ENCODE measurements at regions not wholly inside any gene's neighbourhood (a gene's known extent, or its start where the extent isn't known, plus 50 kb on each side); places are given as distances from the start of the nearest gene placed in this dataset.

DNA sequence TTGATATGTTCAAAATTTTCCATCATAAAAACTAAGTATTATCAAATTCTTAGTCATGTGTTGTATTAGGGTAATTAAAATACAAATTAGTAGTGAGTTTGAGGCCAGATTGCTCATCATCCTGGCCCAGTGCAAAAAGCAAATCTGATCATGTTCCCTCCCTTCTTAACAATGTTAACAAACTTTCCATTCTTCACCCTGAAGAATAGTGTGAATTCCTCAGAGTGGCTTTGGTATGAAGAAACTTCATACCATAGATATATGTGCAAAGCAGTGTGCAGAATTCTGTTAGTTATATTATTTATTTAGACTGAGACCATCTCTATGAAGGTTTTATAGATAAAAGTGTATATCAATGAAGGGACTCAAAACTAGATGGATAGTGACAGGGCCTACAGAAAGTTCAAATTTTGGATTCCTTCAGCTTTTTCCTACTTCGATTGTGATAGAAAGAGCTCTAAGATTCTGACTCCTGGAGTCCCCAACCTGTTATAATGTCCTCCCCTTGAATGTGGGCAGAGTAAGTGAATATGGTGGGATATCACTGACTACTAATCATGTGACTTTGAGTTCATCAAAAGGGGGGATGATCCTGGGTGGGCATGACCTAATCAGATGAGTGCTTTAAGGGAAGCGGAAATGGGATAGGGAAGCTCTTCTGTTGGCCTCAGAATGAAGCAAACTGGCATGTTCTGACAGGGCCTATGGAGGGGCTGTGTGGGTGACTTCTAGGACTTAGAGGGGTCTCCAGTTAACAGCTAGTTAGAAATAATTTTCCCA lies 271.4 kb downstream of the BTG1 start:
- TF ChIP-seq, protein P1, sequence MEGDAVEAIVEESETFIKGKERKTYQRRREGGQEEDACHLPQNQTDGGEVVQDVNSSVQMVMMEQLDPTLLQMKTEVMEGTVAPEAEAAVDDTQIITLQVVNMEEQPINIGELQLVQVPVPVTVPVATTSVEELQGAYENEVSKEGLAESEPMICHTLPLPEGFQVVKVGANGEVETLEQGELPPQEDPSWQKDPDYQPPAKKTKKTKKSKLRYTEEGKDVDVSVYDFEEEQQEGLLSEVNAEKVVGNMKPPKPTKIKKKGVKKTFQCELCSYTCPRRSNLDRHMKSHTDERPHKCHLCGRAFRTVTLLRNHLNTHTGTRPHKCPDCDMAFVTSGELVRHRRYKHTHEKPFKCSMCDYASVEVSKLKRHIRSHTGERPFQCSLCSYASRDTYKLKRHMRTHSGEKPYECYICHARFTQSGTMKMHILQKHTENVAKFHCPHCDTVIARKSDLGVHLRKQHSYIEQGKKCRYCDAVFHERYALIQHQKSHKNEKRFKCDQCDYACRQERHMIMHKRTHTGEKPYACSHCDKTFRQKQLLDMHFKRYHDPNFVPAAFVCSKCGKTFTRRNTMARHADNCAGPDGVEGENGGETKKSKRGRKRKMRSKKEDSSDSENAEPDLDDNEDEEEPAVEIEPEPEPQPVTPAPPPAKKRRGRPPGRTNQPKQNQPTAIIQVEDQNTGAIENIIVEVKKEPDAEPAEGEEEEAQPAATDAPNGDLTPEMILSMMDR (conservative IDR thresholded peaks at IDR 0.05; ENCODE audit: low read depth, low read length) = no peak
- DNase-seq (ENCODE audit: low read depth) = no peak

DNA sequence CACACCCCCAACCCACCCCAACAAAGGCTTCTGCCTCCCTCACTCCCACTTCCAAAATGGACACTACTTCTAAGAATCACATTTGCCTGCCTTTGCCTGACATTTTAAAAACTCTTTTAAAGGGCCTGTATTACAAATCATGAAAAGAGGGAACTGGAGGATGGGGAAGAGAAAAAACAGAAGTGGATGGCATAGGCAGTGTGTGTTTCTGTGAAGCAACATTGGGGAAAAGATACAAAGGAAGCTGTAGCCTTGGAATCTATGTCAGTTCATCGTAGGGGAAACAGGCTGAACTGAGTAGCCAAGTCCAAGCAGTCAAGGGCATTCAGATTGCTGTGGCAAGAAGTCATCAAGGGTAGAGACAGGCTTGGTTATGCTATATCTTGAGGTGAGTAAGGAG lies 273.9 kb downstream of the BTG1 start:
- TF ChIP-seq, protein P1 (conservative IDR thresholded peaks at IDR 0.05; ENCODE audit: low read depth, low read length) = no peak
- DNase-seq (ENCODE audit: low read depth) = no peak
- no peak overlapping the region for H3K4me3 ChIP-seq (ENCODE audit: low read depth, low read length)

More for the DNA sequence above, 271.4 kb downstream of the BTG1 start:
- H3K4me3 ChIP-seq (ENCODE audit: low read depth, low read length) = no peak overlapping the region

DNA sequence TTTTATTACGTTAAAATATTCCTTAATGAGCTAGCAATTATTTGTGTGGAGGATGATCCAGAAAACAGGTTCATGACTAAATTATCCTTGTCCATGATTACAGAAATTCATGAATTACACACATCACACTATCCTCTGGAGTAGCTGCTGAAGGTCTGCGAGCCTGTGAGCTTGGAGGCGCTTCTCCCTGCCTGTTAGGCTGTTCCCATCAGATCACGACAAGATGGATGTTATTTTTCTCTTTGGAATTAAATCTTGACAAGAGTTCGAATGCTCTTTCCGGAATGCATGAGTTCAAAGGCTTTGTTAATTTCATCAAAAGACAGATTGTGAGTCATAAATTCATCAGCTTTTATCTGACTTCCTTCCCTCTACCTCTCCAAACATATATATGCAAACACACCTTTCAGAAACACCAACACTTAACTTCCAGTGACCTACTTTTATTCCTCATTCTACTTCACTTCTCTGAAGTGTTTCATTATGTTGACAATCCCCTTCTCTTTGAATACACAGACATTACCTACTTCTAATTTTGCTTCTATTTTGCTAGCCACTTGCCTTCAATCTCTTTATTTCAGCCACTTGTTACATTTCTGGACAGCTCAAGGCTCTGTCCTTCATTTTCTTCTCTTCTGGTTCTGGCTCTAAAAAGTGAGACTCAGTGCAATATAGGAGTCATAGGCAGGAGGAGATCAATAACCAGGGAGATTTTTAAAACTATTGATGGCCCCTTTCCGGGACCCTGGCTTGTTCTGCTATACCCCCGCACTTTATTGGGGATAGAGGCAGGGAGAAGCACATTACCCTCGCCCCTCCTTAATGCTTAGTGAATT lies 274.6 kb downstream of the BTG1 start:
- TF ChIP-seq, protein P1 (conservative IDR thresholded peaks at IDR 0.05; ENCODE audit: low read depth, low read length) = no peak
- DNase-seq (ENCODE audit: low read depth) = no peak
- no peak overlapping the region for H3K4me3 ChIP-seq (ENCODE audit: low read depth, low read length)

DNA sequence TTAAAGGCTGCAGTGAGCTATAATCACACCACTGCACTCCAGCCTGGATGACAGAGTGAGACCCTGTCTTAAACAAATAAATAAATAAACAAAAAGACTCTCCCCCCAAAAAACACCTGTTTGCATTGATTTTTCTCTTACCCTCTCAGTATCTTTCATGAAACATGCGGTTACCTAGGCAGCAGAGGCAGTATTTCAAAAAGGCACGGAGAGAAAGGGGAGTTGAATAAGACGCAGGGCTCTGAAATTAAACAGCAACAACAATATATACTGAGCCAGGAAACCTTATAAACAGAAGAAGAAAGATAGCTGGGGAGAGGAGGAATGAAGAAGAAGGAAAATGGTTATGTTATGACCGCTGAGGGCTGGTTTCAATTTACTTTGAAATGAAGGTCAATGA lies 277.6 kb downstream of the BTG1 start:
- no peak overlapping the region for H3K4me3 ChIP-seq (ENCODE audit: low read depth, low read length)
- DNase-seq (ENCODE audit: low read depth) = no peak
- TF ChIP-seq, protein P1 (conservative IDR thresholded peaks at IDR 0.05; ENCODE audit: low read depth, low read length) = no peak

DNA sequence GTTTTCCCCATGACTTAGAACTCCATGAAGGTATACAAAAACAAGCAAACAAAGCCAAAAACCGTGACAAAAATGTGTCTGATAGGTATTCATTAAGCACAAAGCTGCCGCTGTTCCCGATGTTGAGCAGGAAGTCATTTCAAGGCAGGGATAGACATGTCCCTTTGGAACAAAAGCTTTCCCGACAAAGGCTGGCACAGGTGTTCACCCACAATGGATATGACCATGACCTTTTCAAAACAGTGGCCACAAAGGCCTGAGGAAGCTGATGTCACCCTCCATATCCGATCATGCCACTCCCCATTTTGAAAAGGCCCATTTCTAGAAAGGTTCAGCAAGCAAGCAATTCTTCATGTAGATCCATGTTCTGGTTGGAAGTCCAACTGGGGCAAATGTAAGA lies 279.1 kb downstream of the BTG1 start:
- TF ChIP-seq, protein P1 (conservative IDR thresholded peaks at IDR 0.05; ENCODE audit: low read depth, low read length) = no peak
- H3K4me3 ChIP-seq (ENCODE audit: low read depth, low read length) = no peak overlapping the region
- no peak for DNase-seq (ENCODE audit: low read depth)

DNA sequence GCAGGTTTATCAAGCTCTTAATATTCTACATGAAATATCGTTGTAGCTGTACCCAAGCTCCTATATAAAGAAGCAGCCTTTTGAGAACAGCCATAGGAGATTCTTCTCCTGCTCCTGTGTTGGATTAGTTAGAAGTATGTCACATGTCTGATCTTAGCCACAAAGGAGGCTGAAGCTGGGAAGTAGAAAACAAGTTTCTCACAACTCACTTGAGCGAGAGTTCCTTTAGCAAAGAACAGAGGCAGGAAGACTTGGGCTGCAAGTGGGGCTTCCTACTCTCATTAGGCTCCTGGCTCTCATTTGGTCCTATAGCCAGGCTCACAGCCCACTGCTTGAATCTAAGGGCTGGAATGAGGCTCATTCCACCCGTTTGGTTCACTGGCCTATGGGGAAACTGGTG lies 281.9 kb downstream of the BTG1 start:
- no peak for DNase-seq (ENCODE audit: low read depth)
- TF ChIP-seq, protein P1 (conservative IDR thresholded peaks at IDR 0.05; ENCODE audit: low read depth, low read length) = no peak
- H3K4me3 ChIP-seq (ENCODE audit: low read depth, low read length) = no peak overlapping the region
